NT2/D1 (cell line): ENCODE measurements at regions not wholly inside any gene's neighbourhood (a gene's known extent, or its start where the extent isn't known, plus 50 kb on each side); places are given as distances from the start of the nearest gene placed in this dataset.

Experiments
- SUZ12 ChIP-seq: IDR thresholded peaks from 2 replicates; pipeline ENCODE4 v1.6.1; 2011; ENCODE audit not compliant: insufficient read length, insufficient read depth; ENCODE audit errors: extremely low read depth
- YY1 ChIP-seq: IDR thresholded peaks from 2 replicates; pipeline ENCODE4 v1.6.1; 2011; ENCODE audit not compliant: insufficient read length, insufficient read depth
- ZNF274 ChIP-seq: IDR thresholded peaks from 2 replicates; pipeline ENCODE4 v1.6.1; 2011; ENCODE audit warnings: mild to moderate bottlenecking, low read depth, low read length

DNA sequence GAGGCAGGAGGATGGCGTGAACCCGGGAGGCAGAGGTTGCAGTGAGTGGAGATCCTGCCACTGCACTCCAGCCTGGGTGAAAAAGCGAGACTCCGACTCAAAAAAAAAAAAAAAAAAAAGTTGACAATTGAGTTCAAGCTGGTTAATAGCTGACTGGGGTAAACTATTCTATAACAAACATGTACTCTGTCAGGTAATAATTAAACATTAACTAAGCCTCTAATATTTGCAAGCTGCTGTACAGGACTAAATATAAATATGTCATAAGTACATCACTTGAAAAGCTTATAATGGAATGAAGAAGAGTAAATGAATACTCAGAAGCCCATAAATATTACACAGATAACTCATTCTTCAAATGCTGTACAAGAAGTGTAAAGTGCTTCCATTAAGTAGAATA lies 190.4 kb upstream of the CRIM1 start:
- no peak for TF ChIP-seq YY1
- no peak for TF ChIP-seq ZNF274
- TF ChIP-seq SUZ12 = no peak
